Esophagus muscularis mucosa (tissue), 3 donors: ENCODE measurements at regions not wholly inside any gene's neighbourhood (a gene's known extent, or its start where the extent isn't known, plus 50 kb on each side); places are given as distances from the start of the nearest gene placed in this dataset.

Experiments used
- CTCF ChIP-seq, 3 experiments: fragments of 200-600 bp in 2 of 3; fragments of 450-650 bp in 1 of 3; sonication (generic) in 2 of 3; IDR thresholded peaks; one replicate each; pipeline ENCODE4 v1.5.1; 2017 to 2019; ENCODE audit warnings: antibody characterized with exemption in 3 of 3, mild to moderate bottlenecking in 2 of 3, moderate library complexity in 1 of 3
- POLR2A ChIP-seq: fragments of 450-650 bp; IDR thresholded peaks from one replicate; pipeline ENCODE4 v1.6.1; 2017; ENCODE audit warnings: antibody characterized with exemption, moderate library complexity, mild to moderate bottlenecking, low read depth

- TF ChIP-seq CTCF (IDR thresholded peaks at IDR 0.05) (no peak), POLR2A (no peak)
Measured at GRCh38 chr16:85447693-85448313, 165.3 kb upstream of the GSE1 start.
